ENCODE measurements at regions not wholly inside any gene's neighbourhood (a gene's known extent, or its start where the extent isn't known, plus 50 kb on each side); places are given as distances from the start of the nearest gene placed in this dataset.

DNA sequence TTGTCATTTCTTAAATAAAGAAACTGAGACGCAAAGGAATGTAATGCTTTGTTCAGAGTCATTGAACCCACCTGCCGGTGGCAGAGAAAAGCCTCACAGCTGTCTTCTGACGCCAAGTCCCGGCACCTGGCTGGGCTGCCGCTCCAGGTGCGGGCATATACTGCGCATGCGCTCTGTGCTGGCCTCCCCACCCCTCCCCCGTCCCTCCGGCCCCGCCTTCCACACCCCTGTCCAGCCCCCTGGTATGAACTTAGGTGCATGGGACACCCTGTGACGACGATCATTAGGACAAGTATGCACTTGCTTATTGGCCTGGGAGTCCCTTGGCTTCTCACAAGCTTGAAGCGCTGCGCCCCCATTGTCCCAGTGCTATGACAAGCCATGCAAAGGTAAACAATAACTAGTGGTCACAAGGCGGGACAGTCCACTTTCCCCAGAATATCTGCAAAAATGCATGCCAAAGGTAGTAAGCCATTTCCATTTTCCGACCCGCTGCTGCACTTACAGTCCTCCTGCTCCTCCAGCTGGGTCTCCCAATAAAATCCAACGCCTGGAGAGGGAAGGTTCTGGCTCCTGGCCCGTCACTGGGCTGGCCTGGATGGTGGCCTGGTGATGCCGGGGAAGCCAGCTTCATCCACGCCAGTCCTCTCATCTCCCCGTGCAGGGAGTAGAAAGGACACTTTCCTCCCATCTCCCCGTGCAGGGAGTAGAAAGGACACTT lies 100.4 kb downstream of the PSMG1 start:
- peak in 1 of 2 donors; percentile 12 for DNase-seq
- intact Hi-C loops (cut with DNase I; ENCODE audit: low total_unique reads) = no loop called here
- no peak for TF ChIP-seq POLR2A (IDR thresholded peaks at IDR 0.05)
- TF ChIP-seq, protein P1, sequence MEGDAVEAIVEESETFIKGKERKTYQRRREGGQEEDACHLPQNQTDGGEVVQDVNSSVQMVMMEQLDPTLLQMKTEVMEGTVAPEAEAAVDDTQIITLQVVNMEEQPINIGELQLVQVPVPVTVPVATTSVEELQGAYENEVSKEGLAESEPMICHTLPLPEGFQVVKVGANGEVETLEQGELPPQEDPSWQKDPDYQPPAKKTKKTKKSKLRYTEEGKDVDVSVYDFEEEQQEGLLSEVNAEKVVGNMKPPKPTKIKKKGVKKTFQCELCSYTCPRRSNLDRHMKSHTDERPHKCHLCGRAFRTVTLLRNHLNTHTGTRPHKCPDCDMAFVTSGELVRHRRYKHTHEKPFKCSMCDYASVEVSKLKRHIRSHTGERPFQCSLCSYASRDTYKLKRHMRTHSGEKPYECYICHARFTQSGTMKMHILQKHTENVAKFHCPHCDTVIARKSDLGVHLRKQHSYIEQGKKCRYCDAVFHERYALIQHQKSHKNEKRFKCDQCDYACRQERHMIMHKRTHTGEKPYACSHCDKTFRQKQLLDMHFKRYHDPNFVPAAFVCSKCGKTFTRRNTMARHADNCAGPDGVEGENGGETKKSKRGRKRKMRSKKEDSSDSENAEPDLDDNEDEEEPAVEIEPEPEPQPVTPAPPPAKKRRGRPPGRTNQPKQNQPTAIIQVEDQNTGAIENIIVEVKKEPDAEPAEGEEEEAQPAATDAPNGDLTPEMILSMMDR (IDR thresholded peaks at IDR 0.05) = no peak
- Histone ChIP-seq H3K27ac (no peak overlapping the region), H3K4me3 (no peak overlapping the region), H3K27me3 (no peaks in the 10 kb centered on the region), H3K36me3 (no peaks in the 10 kb centered on the region), H3K4me1 (no peaks in the 10 kb centered on the region), H3K9me3 (no peaks in the 10 kb centered on the region)

DNA sequence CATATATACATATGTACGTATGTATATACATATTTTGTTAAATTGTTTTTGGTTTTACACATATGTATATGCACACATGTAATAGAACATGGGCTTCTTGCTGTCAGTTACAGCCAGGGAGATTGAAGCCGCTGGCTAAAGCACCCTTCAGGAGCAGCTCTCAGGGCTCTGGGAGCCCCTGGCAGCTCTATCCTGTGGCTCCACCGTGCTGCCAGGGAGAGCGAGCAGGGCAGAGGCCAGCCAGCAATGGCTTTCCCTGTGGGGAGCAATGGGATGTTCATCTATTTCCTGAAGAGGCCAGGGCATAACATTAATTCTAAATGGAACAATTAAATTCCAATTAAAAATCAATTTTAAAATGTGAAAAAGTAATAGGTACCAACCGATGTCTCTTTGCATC lies 102.9 kb downstream of the PSMG1 start:
- Histone ChIP-seq H3K27me3 (no peaks in the 10 kb centered on the region), H3K36me3 (no peaks in the 10 kb centered on the region), H3K4me1 (no peaks in the 10 kb centered on the region), H3K9me3 (no peaks in the 10 kb centered on the region), H3K4me3 (no peak overlapping the region), H3K27ac (no peak overlapping the region)
- no peak for DNase-seq
- intact Hi-C loops (cut with DNase I; ENCODE audit: low total_unique reads) = no loop called here
- TF ChIP-seq, protein P1 (IDR thresholded peaks at IDR 0.05) = no peak
- no peak for TF ChIP-seq POLR2A (IDR thresholded peaks at IDR 0.05)

DNA sequence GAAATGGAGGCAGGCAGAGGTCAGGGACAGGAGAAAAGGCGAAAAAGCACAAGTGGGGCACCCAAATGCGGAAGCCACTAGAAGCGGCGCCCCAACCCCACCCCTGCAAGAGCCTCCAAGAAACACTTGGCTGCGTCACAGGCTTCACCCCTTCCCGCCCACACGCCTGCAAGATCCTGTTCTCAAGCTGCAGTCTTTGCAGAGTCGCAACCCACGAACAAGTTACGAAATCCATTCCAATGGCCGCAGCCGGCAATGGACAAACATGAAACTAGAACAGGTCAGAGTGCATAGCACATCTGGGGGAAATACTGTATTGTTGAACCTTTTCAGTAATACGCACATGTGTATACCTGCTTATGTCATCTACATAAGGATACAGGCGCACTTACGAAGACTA lies 103.6 kb downstream of the PSMG1 start:
- Histone ChIP-seq H3K27me3 (no peaks in the 10 kb centered on the region), H3K27ac (no peak overlapping the region), H3K36me3 (no peaks in the 10 kb centered on the region), H3K4me1 (no peaks in the 10 kb centered on the region), H3K9me3 (no peaks in the 10 kb centered on the region), H3K4me3 (no peak overlapping the region)
- no peak for DNase-seq
- intact Hi-C loops (cut with DNase I; ENCODE audit: low total_unique reads) = no loop called here
- no peak for TF ChIP-seq POLR2A (IDR thresholded peaks at IDR 0.05)

DNA sequence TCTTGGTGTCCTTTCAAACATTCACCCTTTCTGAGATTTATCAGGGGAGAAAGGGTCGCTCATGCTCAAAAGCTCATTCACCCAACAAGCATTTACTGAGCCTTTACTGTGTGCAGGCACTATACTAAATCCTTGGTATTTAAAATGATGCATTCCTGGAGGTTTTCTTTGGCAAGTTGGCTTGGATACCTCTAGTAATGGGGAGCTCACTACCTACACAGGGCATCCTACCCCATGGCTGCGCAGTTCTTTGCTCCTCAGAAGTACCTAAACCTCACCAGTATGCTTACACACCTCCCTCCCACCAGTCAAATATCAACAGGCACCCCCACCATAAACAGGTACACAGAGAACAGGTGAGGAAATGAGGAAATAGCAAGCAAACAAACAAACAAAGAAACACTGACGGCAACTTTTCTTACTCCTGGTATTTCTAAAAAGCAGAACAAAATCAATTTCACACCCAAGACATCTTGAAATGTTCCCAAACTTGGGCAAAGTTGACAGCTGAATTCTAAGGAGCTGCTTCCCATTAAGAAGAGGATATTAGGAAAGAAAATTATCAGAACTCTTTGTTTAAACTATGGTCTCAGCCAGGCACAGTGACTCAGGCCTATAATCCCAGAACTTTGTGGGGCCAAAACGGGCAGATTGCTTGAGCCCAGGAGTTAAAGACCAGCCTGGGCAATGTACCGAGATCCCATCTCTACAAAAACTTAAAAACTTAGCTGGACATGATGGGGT lies 104.8 kb downstream of the PSMG1 start:
- no peaks in the 10 kb centered on the region for H3K27me3 ChIP-seq
- no peaks in the 10 kb centered on the region for H3K9me3 ChIP-seq
- no peak overlapping the region for H3K27ac ChIP-seq
- no peaks in the 10 kb centered on the region for H3K36me3 ChIP-seq
- H3K4me3 ChIP-seq = no peak overlapping the region
- intact Hi-C loops (cut with DNase I; ENCODE audit: low total_unique reads) = no loop called here
- no peak for DNase-seq
- H3K4me1 ChIP-seq = no peaks in the 10 kb centered on the region
- TF ChIP-seq, protein P1 (IDR thresholded peaks at IDR 0.05) = no peak
- TF ChIP-seq POLR2A (IDR thresholded peaks at IDR 0.05) = no peak

DNA sequence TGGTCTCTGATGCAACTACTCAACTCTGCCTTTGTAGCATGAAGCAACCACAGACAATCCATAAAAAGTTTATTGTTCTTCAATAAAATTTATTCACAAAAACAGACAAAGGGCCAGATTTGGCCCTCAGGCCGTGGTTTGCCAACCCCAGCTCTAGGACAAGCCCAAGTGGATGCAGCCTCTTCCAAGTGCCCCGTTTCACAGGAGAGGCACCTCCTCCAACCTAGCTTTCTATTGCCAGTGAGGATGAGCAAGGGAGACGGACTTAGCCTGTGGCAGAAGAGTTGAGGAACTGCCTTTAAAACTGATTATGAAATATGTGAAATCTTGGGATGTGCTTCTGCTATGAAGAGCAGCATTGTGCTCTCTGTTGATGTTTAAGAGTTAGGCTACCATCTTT lies 105.4 kb downstream of the PSMG1 start:
- no peaks in the 10 kb centered on the region for H3K4me1 ChIP-seq
- H3K27me3 ChIP-seq = no peaks in the 10 kb centered on the region
- intact Hi-C loops (cut with DNase I; ENCODE audit: low total_unique reads) = no loop called here
- no peak for DNase-seq
- TF ChIP-seq, protein P1 (IDR thresholded peaks at IDR 0.05) = no peak
- TF ChIP-seq POLR2A (IDR thresholded peaks at IDR 0.05) = no peak
- no peaks in the 10 kb centered on the region for H3K36me3 ChIP-seq
- no peak overlapping the region for H3K4me3 ChIP-seq
- no peak overlapping the region for H3K27ac ChIP-seq
- no peaks in the 10 kb centered on the region for H3K9me3 ChIP-seq
